ENCODE measurements at regions not wholly inside any gene's neighbourhood (a gene's known extent, or its start where the extent isn't known, plus 50 kb on each side); places are given as distances from the start of the nearest gene placed in this dataset.

- Histone ChIP-seq H3K27ac (no peak overlapping the region), H3K79me2 (ENCODE audit: insufficient read depth, low read depth) (no peaks in the 10 kb centered on the region), H3K36me3 (ENCODE audit: insufficient read depth) (no peaks in the 10 kb centered on the region), H3K27me3 (ENCODE audit: insufficient read depth, low read depth) (no peaks in the 10 kb centered on the region), H2AFZ (ENCODE audit: low read depth) (no peak overlapping the region), H4K20me1 (ENCODE audit: insufficient read depth) (no peaks in the 10 kb centered on the region), H3K4me1 (ENCODE audit: low read depth, poor library complexity, severe bottlenecking) (no peaks in the 10 kb centered on the region), H3K4me3 (IDR thresholded peaks at IDR 0.05; ENCODE audit: insufficient read depth, low read depth, low read length) (no peak overlapping the region), H3K4me2 (no peak overlapping the region), H3K9ac (no peak overlapping the region)
- no peak for TF ChIP-seq CTCF (conservative IDR thresholded peaks at IDR 0.05; ENCODE audit: low read depth, low read length)
Measured at GRCh38 chr3:137852391-137852830, 88.3 kb downstream of the SOX14 start.

DNA sequence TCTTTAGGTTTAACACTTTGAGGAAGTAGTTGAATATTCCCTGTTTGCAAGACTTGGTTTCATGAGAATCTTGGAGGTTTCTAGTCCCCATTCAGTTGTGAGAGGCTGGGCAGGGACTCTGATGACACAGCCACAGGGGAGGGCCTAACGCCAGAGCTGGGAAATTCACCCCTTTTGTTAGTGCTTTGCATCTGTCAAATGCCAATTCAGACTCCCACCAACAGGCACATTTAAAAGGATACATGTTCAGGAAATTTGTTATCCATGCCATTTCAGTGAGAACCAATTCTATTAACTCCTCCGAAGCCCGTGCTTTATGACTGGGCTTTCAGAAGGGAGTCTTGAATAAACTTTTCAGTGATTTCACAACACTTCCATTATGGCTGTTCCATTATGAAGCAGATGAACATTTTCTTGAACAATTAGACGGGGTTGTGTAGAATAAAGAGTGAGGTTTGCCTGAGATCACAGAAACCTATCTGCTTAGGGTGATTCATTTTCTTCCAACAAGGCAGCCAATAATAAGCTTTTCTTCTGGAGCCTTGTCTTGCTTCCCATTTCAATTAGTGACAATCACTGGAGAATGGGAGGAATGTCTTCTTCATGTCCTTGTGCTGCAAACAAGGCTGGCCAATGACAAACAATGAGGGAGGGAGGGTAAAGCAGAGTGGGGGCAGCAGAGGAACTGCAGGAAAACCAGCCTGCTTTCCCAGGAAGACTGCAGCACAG, 90.6 kb downstream of the SOX14 start:
- no peak for TF ChIP-seq CTCF (conservative IDR thresholded peaks at IDR 0.05; ENCODE audit: low read depth, low read length)
- Histone ChIP-seq H3K4me3 (IDR thresholded peaks at IDR 0.05; ENCODE audit: insufficient read depth, low read depth, low read length) (no peak overlapping the region), H3K9ac (no peak overlapping the region), H3K79me2 (ENCODE audit: insufficient read depth, low read depth) (no peaks in the 10 kb centered on the region), H3K36me3 (ENCODE audit: insufficient read depth) (no peaks in the 10 kb centered on the region), H3K27me3 (ENCODE audit: insufficient read depth, low read depth) (no peaks in the 10 kb centered on the region), H4K20me1 (ENCODE audit: insufficient read depth) (no peaks in the 10 kb centered on the region), H3K4me1 (ENCODE audit: low read depth, poor library complexity, severe bottlenecking) (no peaks in the 10 kb centered on the region), H3K27ac (no peak overlapping the region), H3K4me2 (no peak overlapping the region), H2AFZ (ENCODE audit: low read depth) (no peak overlapping the region)

DNA sequence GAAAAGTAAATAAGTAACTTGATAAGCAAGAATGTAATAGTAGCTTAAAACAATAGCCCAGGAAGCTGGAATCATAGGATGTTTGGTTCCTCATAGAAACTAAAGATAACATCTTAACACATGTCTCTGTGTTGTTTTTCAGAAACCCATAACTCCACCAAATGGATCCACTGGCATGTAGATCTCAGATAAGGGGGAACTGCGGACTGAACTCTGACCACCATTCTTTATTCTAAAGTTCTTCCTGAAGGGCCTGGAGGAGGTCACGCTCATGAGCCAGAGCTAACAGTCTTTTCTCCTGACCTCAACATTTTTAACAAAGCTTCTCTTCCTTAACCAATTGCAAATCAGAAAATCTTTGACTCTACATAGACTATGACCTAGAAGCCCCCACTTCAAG, 101.9 kb downstream of the SOX14 start:
- H3K4me3 ChIP-seq (IDR thresholded peaks at IDR 0.05; ENCODE audit: insufficient read depth, low read depth, low read length) = no peak overlapping the region
- no peaks in the 10 kb centered on the region for H4K20me1 ChIP-seq (ENCODE audit: insufficient read depth)

GRCh38 chr3:137866933-137867332, 102.8 kb downstream of the SOX14 start:
- no peak overlapping the region for H2AFZ ChIP-seq (ENCODE audit: low read depth)
- H3K27ac ChIP-seq = no peak overlapping the region

More for the DNA sequence above, 101.9 kb downstream of the SOX14 start:
- TF ChIP-seq CTCF (conservative IDR thresholded peaks at IDR 0.05; ENCODE audit: low read depth, low read length) = no peak
- no peaks in the 10 kb centered on the region for H3K4me1 ChIP-seq (ENCODE audit: low read depth, poor library complexity, severe bottlenecking)
- no peaks in the 10 kb centered on the region for H3K79me2 ChIP-seq (ENCODE audit: insufficient read depth, low read depth)
- no peak overlapping the region for H2AFZ ChIP-seq (ENCODE audit: low read depth)
- no peaks in the 10 kb centered on the region for H3K27me3 ChIP-seq (ENCODE audit: insufficient read depth, low read depth)
- no peak overlapping the region for H3K4me2 ChIP-seq
- no peak overlapping the region for H3K9ac ChIP-seq
- no peaks in the 10 kb centered on the region for H3K36me3 ChIP-seq (ENCODE audit: insufficient read depth)
- H3K27ac ChIP-seq = no peak overlapping the region

More at GRCh38 chr3:137866933-137867332, 102.8 kb downstream of the SOX14 start:
- Histone ChIP-seq H3K27me3 (ENCODE audit: insufficient read depth, low read depth) (no peaks in the 10 kb centered on the region), H3K4me3 (IDR thresholded peaks at IDR 0.05; ENCODE audit: insufficient read depth, low read depth, low read length) (no peak overlapping the region), H3K9ac (no peak overlapping the region), H3K36me3 (ENCODE audit: insufficient read depth) (no peaks in the 10 kb centered on the region), H3K4me2 (no peak overlapping the region), H4K20me1 (ENCODE audit: insufficient read depth) (no peaks in the 10 kb centered on the region), H3K79me2 (ENCODE audit: insufficient read depth, low read depth) (no peaks in the 10 kb centered on the region), H3K4me1 (ENCODE audit: low read depth, poor library complexity, severe bottlenecking) (no peaks in the 10 kb centered on the region)
- no peak for TF ChIP-seq CTCF (conservative IDR thresholded peaks at IDR 0.05; ENCODE audit: low read depth, low read length)
